HG03159 (cell line): ENCODE measurements at regions not wholly inside any gene's neighbourhood (a gene's known extent, or its start where the extent isn't known, plus 50 kb on each side); places are given as distances from the start of the nearest gene placed in this dataset.

Experiments used
- ATAC-seq: cut with Tn5 transposase; IDR thresholded peaks from one replicate; pipeline ENCODE4 v1.9.1; 2021; ENCODE audit warnings: mild to moderate bottlenecking, moderate library complexity; ENCODE audit not compliant: unreplicated experiment

- no peak for ATAC-seq
Measured at GRCh38 chr4:1543561-1543960, 137.3 kb upstream of the NKX1-1 start.

GRCh38 chr4:1542516-1543320 is 136.5 kb upstream of the NKX1-1 start:
- ATAC-seq: no peak

GRCh38 chr4:1542226-1542490 is 135.9 kb upstream of the NKX1-1 start:
- no peak for ATAC-seq

GRCh38 chr4:1541449-1542225 is 135.4 kb upstream of the NKX1-1 start:
- no peak for ATAC-seq

GRCh38 chr4:1540601-1541375 is 134.5 kb upstream of the NKX1-1 start:
- ATAC-seq: no peak

- ATAC-seq: no peak
Measured at GRCh38 chr4:1539859-1540600, 133.8 kb upstream of the NKX1-1 start.

- ATAC-seq: no peak
Measured at GRCh38 chr4:1538941-1539772, 132.9 kb upstream of the NKX1-1 start.

GRCh38 chr4:1538096-1538410 is 131.8 kb upstream of the NKX1-1 start:
- no peak for ATAC-seq

- no peak for ATAC-seq
Measured at GRCh38 chr4:1537410-1538095, 131.3 kb upstream of the NKX1-1 start.

GRCh38 chr4:1536579-1537409 is 130.6 kb upstream of the NKX1-1 start:
- ATAC-seq: no peak

- no peak for ATAC-seq
Measured at GRCh38 chr4:1535926-1536578, 129.8 kb upstream of the NKX1-1 start.

- no peak for ATAC-seq
Measured at GRCh38 chr4:1534876-1535526, 128.8 kb upstream of the NKX1-1 start.

GRCh38 chr4:1534095-1534872 is 128.0 kb upstream of the NKX1-1 start:
- ATAC-seq: no peak

- no peak for ATAC-seq
Measured at GRCh38 chr4:1533501-1534064, 127.3 kb upstream of the NKX1-1 start.

- ATAC-seq: no peak
Measured at GRCh38 chr4:1532549-1533395, 126.5 kb upstream of the NKX1-1 start.
